HG03139 (cell line): ENCODE measurements at regions not wholly inside any gene's neighbourhood (a gene's known extent, or its start where the extent isn't known, plus 50 kb on each side); places are given as distances from the start of the nearest gene placed in this dataset.
"Not testable (repeated sequence)": the region's sequence is repeated elsewhere in the genome, so short reads cannot be mapped to it uniquely, and the experiment has no call there.

Experiments
- ATAC-seq: cut with Tn5 transposase; IDR thresholded peaks from one replicate; pipeline ENCODE4 v1.9.1; 2021; ENCODE audit not compliant: unreplicated experiment

GRCh38 chr9:81811688-81812087 is 116.5 kb upstream of the SPATA31D4 start:
- ATAC-seq = not testable (repeated sequence)

- no peak for ATAC-seq
Observed at GRCh38 chr9:81814401-81814793, 113.8 kb upstream of the SPATA31D4 start.

GRCh38 chr9:81814794-81815464 is 113.3 kb upstream of the SPATA31D4 start:
- ATAC-seq = peak; percentile 67

GRCh38 chr9:81815781-81816180 is 112.4 kb upstream of the SPATA31D4 start:
- no peak for ATAC-seq

GRCh38 chr9:81819155-81819554 is 109.1 kb upstream of the SPATA31D4 start:
- no peak for ATAC-seq

- no peak for ATAC-seq
Observed at GRCh38 chr9:81819859-81820546, 108.2 kb upstream of the SPATA31D4 start.

- no peak for ATAC-seq
Observed at GRCh38 chr9:81822301-81822865, 105.8 kb upstream of the SPATA31D4 start.

- no peak for ATAC-seq
Observed at GRCh38 chr9:81822967-81823366, 105.3 kb upstream of the SPATA31D4 start.

GRCh38 chr9:81823672-81824554 is 104.3 kb upstream of the SPATA31D4 start:
- no peak for ATAC-seq

GRCh38 chr9:81824802-81825730 is 103.2 kb upstream of the SPATA31D4 start:
- ATAC-seq = no peak

- no peak for ATAC-seq
Observed at GRCh38 chr9:81825846-81826516, 102.2 kb upstream of the SPATA31D4 start.

- no peak for ATAC-seq
Observed at GRCh38 chr9:81826517-81826906, 101.7 kb upstream of the SPATA31D4 start.

- peak; percentile 92 for ATAC-seq
Observed at GRCh38 chr9:81827616-81828296, 100.5 kb upstream of the SPATA31D4 start.

GRCh38 chr9:81829195-81829882 is 98.9 kb upstream of the SPATA31D4 start:
- ATAC-seq = no peak

GRCh38 chr9:81830431-81830830 is 97.8 kb upstream of the SPATA31D4 start:
- ATAC-seq = not testable (repeated sequence)

- ATAC-seq = no peak
Observed at GRCh38 chr9:81832571-81833285, 95.5 kb upstream of the SPATA31D4 start.

GRCh38 chr9:81833563-81834345 is 94.5 kb upstream of the SPATA31D4 start:
- ATAC-seq = no peak
